IPS DF 4.7 (cell line): ENCODE measurements at regions not wholly inside any gene's neighbourhood (a gene's known extent, or its start where the extent isn't known, plus 50 kb on each side); places are given as distances from the start of the nearest gene placed in this dataset.

Experiments used
- DNase-seq: peaks from one replicate; pipeline ENCODE4 v3.0.0-alpha.2; 2013; ENCODE audit warnings: low spot score; ENCODE audit errors: extremely low read depth

- DNase-seq: no peak
Observed at GRCh38 chr17:77495575-77495974, 354.8 kb downstream of the SEC14L1 start.

GRCh38 chr17:77496401-77496801, 355.6 kb downstream of the SEC14L1 start:
- DNase-seq: no peak

GRCh38 chr17:77496831-77497577, 356.2 kb downstream of the SEC14L1 start:
- no peak for DNase-seq

- no peak for DNase-seq
Observed at GRCh38 chr17:77497578-77497934, 356.8 kb downstream of the SEC14L1 start.

- no peak for DNase-seq
Observed at GRCh38 chr17:77498091-77498741, 357.4 kb downstream of the SEC14L1 start.

- DNase-seq: no peak
Observed at GRCh38 chr17:77498791-77499698, 358.3 kb downstream of the SEC14L1 start.

- DNase-seq: no peak
Observed at GRCh38 chr17:77499699-77500435, 359.1 kb downstream of the SEC14L1 start.

GRCh38 chr17:77501101-77501566, 360.4 kb downstream of the SEC14L1 start:
- DNase-seq: no peak

- no peak for DNase-seq
Observed at GRCh38 chr17:77501751-77502625, 361.2 kb downstream of the SEC14L1 start.

GRCh38 chr17:77502626-77503292, 362.0 kb downstream of the SEC14L1 start:
- no peak for DNase-seq

- no peak for DNase-seq
Observed at GRCh38 chr17:77503293-77503655, 362.5 kb downstream of the SEC14L1 start.

- no peak for DNase-seq
Observed at GRCh38 chr17:77503916-77504651, 363.3 kb downstream of the SEC14L1 start.

GRCh38 chr17:77504652-77505155, 363.9 kb downstream of the SEC14L1 start:
- DNase-seq: no peak

GRCh38 chr17:77505181-77505639, 364.4 kb downstream of the SEC14L1 start:
- no peak for DNase-seq

GRCh38 chr17:77506371-77506991, 365.7 kb downstream of the SEC14L1 start:
- no peak for DNase-seq

GRCh38 chr17:77507111-77507885, 366.5 kb downstream of the SEC14L1 start:
- DNase-seq: no peak

- DNase-seq: no peak
Observed at GRCh38 chr17:77508047-77508715, 367.4 kb downstream of the SEC14L1 start.
